Panc1 (cell line): ENCODE measurements at regions not wholly inside any gene's neighbourhood (a gene's known extent, or its start where the extent isn't known, plus 50 kb on each side); places are given as distances from the start of the nearest gene placed in this dataset.

ENCODE experiments used
- ATAC-seq: fragments of 200-7000 bp; cut with Tn5 transposase; 2 replicates; pipeline ENCODE4 v1.9.1; 2020; ENCODE audit warnings: mild to moderate bottlenecking, moderate library complexity
- BruUV-seq: library from RNA; stranded (reverse); fragments of 400-500 nt; replicated peaks from 2 replicates; lab custom pipeline; 2021; lab: Mats Ljungman, UMichigan
- CTCF ChIA-PET: fragments of 300-600 bp; sonication (Branson Sonifier 250); formaldehyde crosslinking; loops from one replicate; lab custom pipeline; 2022; ENCODE audit warnings: antibody characterized with exemption; lab: Charles Lee
- POLR2A ChIA-PET: fragments of 300-600 bp; sonication (Branson Sonifier 250); formaldehyde crosslinking; loops from one replicate; lab custom pipeline; 2022; ENCODE audit warnings: antibody characterized with exemption; lab: Charles Lee
- DNase-seq: peaks from one replicate; pipeline ENCODE4 v3.0.0-alpha.2; 2010; ENCODE audit warnings: low read depth, low spot score
- H3K27ac ChIP-seq: 2 replicates; pipeline ENCODE4 v1.5.1; 2011; ENCODE audit warnings: mild to moderate bottlenecking, low read length, inconsistent platforms
- H3K27me3 ChIP-seq: fragments of 200-500 bp; sonication (Bioruptor generic); 2 replicates; pipeline ENCODE4 v1.6.0; 2014; ENCODE audit warnings: low read length, inconsistent platforms; ENCODE audit not compliant: control insufficient read depth, insufficient read depth
- H3K36me3 ChIP-seq: fragments of 200-500 bp; sonication (Bioruptor generic); 2 replicates; pipeline ENCODE4 v1.5.1; 2014; ENCODE audit warnings: inconsistent platforms, mild to moderate bottlenecking, low read length, moderate library complexity; ENCODE audit not compliant: control insufficient read depth, insufficient read depth
- H3K4me1 ChIP-seq: 2 replicates; pipeline ENCODE4 v1.5.1; 2011; ENCODE audit warnings: inconsistent platforms, mild to moderate bottlenecking, low read length, moderate library complexity; ENCODE audit not compliant: control insufficient read depth, insufficient read depth
- H3K4me3 ChIP-seq, 2 experiments: 2 replicates each; pipeline ENCODE4 v1.5.1; 2011 to 2012; ENCODE audit warnings: low read depth in 2 of 2, low read length in 2 of 2, mild to moderate bottlenecking in 2 of 2, inconsistent platforms in 1 of 2, moderate library complexity in 1 of 2
- H3K9me3 ChIP-seq: fragments of 200-500 bp; sonication (Bioruptor generic); 2 replicates; pipeline ENCODE4 v1.5.1; 2014; ENCODE audit warnings: low read depth, mild to moderate bottlenecking, inconsistent platforms, low read length, moderate library complexity; ENCODE audit not compliant: control insufficient read depth, insufficient read depth
- CTCF ChIP-seq: fragments of 450-650 bp; IDR thresholded peaks from 2 replicates; pipeline ENCODE4 v1.5.1; 2017; ENCODE audit warnings: mild to moderate bottlenecking
- POLR2AphosphoS5 ChIP-seq: IDR thresholded peaks from 2 replicates; pipeline ENCODE4 v1.6.1; 2012; ENCODE audit warnings: mild to moderate bottlenecking, low read depth, low read length, moderate library complexity
- SIN3A ChIP-seq: IDR thresholded peaks from 2 replicates; pipeline ENCODE4 v1.6.1; 2012; ENCODE audit warnings: low read depth, mild to moderate bottlenecking, low read length, moderate library complexity, borderline replicate concordance; ENCODE audit not compliant: insufficient read depth
- TCF7L2 ChIP-seq: IDR thresholded peaks from 2 replicates; pipeline ENCODE4 v1.6.1; 2011; ENCODE audit warnings: mild to moderate bottlenecking, low read depth, low read length, inconsistent platforms
- in situ Hi-C: cut with HindIII; loops from 2 replicates; pipeline ENCODE4 v1.10.0; 2016; ENCODE audit warnings: low sequenced_read_pairs, low pct_unique_long_range_greater_than_20kb
- intact Hi-C: fragments of 100-400 bp; cut with micrococcal nuclease; formaldehyde crosslinking; loops from one replicate; pipeline ENCODE4 v1.10.0; 2022; ENCODE audit not compliant: unreplicated experiment
- TF ChIP-seq, protein P1 (sequence below), 2 experiments: IDR thresholded peaks; 2 replicates each; pipeline ENCODE4 v1.6.1; 2011 to 2012; ENCODE audit warnings: low read depth in 2 of 2, control low read depth in 1 of 2, low read length in 1 of 2, mild to moderate bottlenecking in 1 of 2, moderate library complexity in 1 of 2; ENCODE audit not compliant: insufficient read depth in 1 of 2

- DNase-seq (no peak), ATAC-seq (no peak)
- Histone ChIP-seq H3K4me1 (no peaks in the 10 kb centered on the region), H3K4me3 (no peak overlapping the region), H3K9me3 (no peaks in the 10 kb centered on the region), H3K36me3 (no peaks in the 10 kb centered on the region), H3K27me3 (peaks cover 2% of the 10 kb centered on the region), H3K27ac (no peak overlapping the region)
- no peak for TF ChIP-seq TCF7L2
- no peak for TF ChIP-seq CTCF
- no peak for TF ChIP-seq SIN3A
- TF ChIP-seq POLR2AphosphoS5 = no peak
- TF ChIP-seq, protein P1, sequence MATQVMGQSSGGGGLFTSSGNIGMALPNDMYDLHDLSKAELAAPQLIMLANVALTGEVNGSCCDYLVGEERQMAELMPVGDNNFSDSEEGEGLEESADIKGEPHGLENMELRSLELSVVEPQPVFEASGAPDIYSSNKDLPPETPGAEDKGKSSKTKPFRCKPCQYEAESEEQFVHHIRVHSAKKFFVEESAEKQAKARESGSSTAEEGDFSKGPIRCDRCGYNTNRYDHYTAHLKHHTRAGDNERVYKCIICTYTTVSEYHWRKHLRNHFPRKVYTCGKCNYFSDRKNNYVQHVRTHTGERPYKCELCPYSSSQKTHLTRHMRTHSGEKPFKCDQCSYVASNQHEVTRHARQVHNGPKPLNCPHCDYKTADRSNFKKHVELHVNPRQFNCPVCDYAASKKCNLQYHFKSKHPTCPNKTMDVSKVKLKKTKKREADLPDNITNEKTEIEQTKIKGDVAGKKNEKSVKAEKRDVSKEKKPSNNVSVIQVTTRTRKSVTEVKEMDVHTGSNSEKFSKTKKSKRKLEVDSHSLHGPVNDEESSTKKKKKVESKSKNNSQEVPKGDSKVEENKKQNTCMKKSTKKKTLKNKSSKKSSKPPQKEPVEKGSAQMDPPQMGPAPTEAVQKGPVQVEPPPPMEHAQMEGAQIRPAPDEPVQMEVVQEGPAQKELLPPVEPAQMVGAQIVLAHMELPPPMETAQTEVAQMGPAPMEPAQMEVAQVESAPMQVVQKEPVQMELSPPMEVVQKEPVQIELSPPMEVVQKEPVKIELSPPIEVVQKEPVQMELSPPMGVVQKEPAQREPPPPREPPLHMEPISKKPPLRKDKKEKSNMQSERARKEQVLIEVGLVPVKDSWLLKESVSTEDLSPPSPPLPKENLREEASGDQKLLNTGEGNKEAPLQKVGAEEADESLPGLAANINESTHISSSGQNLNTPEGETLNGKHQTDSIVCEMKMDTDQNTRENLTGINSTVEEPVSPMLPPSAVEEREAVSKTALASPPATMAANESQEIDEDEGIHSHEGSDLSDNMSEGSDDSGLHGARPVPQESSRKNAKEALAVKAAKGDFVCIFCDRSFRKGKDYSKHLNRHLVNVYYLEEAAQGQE (IDR thresholded peaks at IDR 0.05; ENCODE audit: insufficient read depth in 1 of 2, low read depth in 2 of 2, low read length in 1 of 2) = no peak
- in situ Hi-C loops (no loop called here), intact Hi-C loops (loop anchor here (10.0 kb wide), 1 partner anchor 298 kb away; no protein-coding TSS in a partner anchor)
- BruUV-seq = no TSS peak
- ChIA-PET CTCF (no interaction called here), POLR2A (no interaction called here)
Observed at GRCh38 chr5:168022446-168023169, 268.8 kb upstream of the WWC1 start.

DNA sequence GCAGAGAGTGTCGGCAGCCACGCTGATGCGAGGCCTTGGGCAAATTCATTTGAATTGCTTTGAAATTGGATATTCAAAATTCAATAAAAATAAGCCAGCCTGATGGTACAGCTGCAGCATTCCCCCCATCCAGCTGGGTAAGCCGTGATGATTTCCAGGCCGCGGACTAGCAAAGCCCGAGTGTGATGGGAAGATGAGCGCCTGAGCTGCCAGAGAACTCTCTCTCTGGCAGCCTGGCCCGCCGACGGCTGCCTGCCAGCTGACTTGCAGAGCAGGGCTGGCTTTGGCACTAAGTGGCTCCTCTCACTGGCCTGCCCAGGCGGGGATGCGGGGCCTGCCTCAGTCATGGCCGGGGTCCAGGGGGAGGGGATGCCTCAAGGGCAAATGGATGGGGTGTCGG lies 268.3 kb upstream of the WWC1 start:
- intact Hi-C loops (loop anchor here (10.0 kb wide), 1 partner anchor 298 kb away; no protein-coding TSS in a partner anchor), in situ Hi-C loops (no loop called here)
- Histone ChIP-seq H3K27me3 (peaks cover 2% of the 10 kb centered on the region), H3K4me3 (no peak overlapping the region), H3K4me1 (no peaks in the 10 kb centered on the region), H3K27ac (no peak overlapping the region), H3K36me3 (no peaks in the 10 kb centered on the region), H3K9me3 (no peaks in the 10 kb centered on the region)
- no TSS peak for BruUV-seq
- no peak for ATAC-seq
- ChIA-PET POLR2A (no interaction called here), CTCF (no interaction called here)
- no peak for DNase-seq
- no peak for TF ChIP-seq POLR2AphosphoS5
- no peak for TF ChIP-seq TCF7L2
- TF ChIP-seq, protein P1 (IDR thresholded peaks at IDR 0.05; ENCODE audit: insufficient read depth in 1 of 2, low read depth in 2 of 2, low read length in 1 of 2) = no peak
- TF ChIP-seq SIN3A = no peak
- TF ChIP-seq CTCF = no peak
